Superior temporal gyrus (tissue), 1 donor: ENCODE measurements at regions not wholly inside any gene's neighbourhood (a gene's known extent, or its start where the extent isn't known, plus 50 kb on each side); places are given as distances from the start of the nearest gene placed in this dataset.

ENCODE experiments used
- DNase-seq: peaks from one replicate; pipeline ENCODE4 v3.0.0-alpha.2; 2016; ENCODE audit errors: extremely low spot score

- no peak for DNase-seq
Observed at GRCh38 chr4:59238212-59238611, 1961.9 kb upstream of the ADGRL3 start.

- no peak for DNase-seq
Observed at GRCh38 chr4:59240011-59240410, 1960.1 kb upstream of the ADGRL3 start.

DNA sequence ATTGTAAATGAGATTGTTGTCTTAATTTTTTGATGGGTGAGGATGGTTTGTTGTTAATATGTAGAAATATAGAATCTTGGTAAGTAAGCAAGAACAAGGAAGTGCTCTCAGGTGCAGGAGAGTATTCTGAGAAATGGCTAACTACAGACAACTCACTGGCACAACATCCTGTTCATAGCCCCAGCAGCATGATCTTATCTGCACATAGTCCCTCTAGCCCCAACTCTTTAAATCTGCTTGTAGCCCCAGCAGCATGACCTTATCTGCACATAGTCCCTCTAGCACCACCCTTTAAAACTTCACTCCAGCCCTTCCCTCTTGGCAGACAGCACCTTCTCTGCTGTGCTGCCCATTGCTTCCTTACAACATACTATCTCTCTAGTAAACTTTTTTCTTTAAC lies 1957.1 kb upstream of the ADGRL3 start:
- no peak for DNase-seq

- DNase-seq: peak; percentile 74
Observed at GRCh38 chr4:59247032-59247431, 1953.1 kb upstream of the ADGRL3 start.

DNA sequence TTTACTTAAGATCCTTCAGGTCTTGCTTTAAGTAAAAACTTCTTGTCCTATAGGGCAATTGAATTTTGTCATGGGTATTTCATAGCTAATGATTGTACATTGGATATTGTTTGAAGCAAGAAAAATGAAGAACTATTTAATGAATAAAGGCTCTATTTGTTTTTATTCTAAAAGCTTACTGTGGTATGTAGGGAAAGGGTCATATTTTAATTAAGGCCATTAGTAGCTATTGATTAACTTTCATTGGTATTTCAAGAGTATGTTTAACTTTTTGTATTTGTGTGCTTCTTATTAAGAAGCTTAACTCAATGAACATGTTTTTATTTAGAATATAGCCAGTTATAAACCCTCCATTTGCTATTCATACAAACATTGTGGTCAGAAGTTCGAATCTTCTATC lies 1951.8 kb upstream of the ADGRL3 start:
- DNase-seq: no peak

- no peak for DNase-seq
Observed at GRCh38 chr4:59249110-59249509, 1951.0 kb upstream of the ADGRL3 start.

GRCh38 chr4:59258002-59258401 lies 1942.1 kb upstream of the ADGRL3 start:
- no peak for DNase-seq

DNA sequence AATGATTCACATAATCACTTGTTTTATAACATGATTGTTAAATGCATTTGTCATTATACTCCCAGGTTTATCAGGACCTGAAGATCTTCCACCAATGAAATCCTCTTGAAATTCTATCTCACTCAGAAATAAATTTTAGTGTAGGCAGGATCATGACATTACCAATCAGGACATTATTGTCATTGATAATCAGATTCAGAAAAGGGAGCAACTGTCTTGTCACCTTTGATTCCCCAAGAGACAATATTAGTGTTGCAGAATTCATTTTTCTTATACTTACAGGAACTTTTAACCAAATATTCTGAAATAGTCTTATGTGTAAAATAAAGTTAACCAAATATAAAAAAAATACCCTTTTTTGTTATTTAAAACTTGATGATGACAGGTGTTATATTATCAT lies 1892.5 kb upstream of the ADGRL3 start:
- DNase-seq: no peak

- DNase-seq: no peak
Observed at GRCh38 chr4:59314637-59315036, 1885.5 kb upstream of the ADGRL3 start.

DNA sequence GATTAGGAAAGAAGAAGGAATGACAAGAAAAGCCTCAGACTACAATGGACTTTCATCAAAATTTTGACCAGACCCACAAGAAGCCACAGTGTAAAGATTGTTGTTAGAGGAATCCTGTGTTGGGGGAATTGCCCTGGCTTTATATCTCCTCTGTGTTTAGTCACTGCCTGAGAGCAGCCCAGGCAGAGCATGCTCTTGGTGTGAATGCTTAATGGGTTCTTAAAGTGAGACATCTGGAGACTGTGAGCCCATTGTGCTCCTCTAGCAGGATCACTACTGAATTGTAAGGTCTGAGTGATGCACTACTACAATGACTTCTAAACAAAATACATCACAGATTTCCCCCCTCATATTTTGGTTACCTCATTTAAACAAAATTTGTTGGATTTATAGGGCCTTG lies 1860.5 kb upstream of the ADGRL3 start:
- DNase-seq: peak; percentile 69

GRCh38 chr4:59341506-59341905 lies 1858.6 kb upstream of the ADGRL3 start:
- DNase-seq: no peak

GRCh38 chr4:59348949-59349348 lies 1851.2 kb upstream of the ADGRL3 start:
- DNase-seq: no peak

DNA sequence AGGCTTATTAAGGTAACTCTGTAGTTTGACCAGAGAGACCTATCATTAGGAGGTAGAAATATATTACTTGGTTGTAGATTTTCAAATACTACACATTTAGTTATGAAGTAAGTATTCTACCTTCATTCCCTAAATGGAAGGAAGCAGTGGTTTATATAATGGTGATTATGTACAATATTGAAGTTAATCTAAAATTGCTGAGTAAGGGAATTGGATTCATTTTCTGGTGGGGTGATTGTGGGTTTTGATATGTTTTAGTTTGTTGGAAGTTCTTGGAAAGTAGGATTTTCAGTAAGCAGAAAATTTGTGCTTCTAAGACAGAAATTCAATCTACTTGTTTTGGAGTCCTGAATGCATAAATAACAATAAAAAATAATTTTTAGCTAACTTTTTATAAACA lies 1830.9 kb upstream of the ADGRL3 start:
- no peak for DNase-seq

DNA sequence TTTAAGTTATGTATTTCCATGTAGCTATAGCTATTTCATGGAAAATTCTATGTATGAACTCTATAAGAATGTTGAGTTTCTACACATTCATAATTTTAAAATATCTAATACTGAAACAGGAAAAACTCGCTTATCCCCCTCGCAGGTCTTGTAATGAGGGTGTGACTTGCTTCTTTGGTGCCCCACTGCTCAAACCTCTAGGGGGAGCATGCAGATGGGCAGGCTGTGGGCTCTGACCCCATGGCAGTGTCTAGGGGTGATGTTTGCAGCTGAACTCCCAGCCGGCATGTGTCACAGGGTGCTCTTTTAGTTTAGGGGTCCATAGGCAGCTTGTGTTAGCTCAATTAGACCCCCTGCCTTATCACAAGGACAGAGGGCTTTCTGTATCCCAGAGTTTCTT lies 1825.7 kb upstream of the ADGRL3 start:
- no peak for DNase-seq

DNA sequence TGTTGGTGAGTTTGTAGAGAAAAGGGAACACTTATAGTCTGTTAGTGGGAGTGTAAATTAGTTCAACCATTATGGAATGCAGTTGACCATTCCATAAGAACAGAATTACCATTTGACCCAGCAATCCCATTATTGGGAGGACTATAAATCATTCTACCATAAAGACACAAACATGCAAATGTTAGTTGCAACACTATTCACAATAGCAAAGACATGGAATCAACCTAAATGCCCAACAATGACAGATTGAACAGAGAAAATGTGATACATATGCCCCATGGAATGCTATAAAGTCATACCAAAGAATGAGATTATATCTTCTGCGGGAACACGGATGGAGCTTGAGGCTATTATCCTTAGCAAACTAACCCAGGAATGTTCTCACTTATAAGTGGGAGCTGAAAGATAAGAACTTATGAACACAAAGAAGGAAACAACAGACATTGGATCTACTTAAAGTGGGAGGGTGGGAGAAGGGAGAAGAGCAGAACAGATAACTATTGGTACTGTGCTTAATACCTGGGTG lies 1819.2 kb upstream of the ADGRL3 start:
- no peak for DNase-seq

GRCh38 chr4:59381591-59381990 lies 1818.5 kb upstream of the ADGRL3 start:
- DNase-seq: no peak

GRCh38 chr4:59387759-59388758 lies 1812.1 kb upstream of the ADGRL3 start:
- no peak for DNase-seq

DNA sequence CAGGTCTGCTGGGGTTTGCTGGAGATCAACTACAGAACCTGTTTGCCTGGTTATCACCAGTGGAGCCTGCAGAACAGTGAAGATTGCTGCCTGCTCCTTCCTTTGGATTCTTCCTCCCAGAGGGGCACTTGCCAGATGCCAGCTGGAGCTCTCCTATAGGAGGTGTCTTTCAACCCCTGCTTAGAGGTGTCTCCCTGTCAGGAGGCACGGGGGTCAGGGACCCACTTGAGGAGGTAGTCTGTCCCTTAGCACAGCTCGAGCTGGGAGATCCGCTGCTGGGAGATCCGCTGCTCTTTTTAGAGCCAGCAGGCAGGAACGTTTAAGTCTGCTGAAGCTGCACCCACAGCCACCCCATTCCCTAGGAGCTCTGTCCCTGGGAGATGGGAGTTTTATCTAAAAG lies 1806.3 kb upstream of the ADGRL3 start:
- DNase-seq: no peak

- DNase-seq: no peak
Observed at GRCh38 chr4:59400334-59400733, 1799.8 kb upstream of the ADGRL3 start.

- no peak for DNase-seq
Observed at GRCh38 chr4:59409647-59410046, 1790.5 kb upstream of the ADGRL3 start.

GRCh38 chr4:59412739-59413138 lies 1787.4 kb upstream of the ADGRL3 start:
- no peak for DNase-seq

DNA sequence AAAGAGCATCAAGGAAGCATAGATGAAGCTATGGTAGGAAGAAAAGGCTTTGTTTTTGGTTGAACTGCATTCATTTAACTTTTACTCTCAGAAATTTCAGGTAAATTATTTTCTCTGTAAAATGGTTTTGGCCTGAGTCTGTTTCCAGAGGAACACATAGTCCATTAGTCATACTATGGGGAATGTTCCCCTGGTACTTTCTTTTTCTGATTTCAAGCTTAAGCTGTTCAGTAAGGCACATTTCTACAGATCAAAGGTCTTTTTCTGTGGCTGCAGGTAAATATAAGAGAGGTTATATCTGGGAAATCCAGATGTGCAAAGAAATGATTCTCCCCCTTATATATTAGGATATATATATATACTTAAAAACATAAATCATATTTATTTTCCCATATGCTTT lies 1744.4 kb upstream of the ADGRL3 start:
- DNase-seq: no peak

DNA sequence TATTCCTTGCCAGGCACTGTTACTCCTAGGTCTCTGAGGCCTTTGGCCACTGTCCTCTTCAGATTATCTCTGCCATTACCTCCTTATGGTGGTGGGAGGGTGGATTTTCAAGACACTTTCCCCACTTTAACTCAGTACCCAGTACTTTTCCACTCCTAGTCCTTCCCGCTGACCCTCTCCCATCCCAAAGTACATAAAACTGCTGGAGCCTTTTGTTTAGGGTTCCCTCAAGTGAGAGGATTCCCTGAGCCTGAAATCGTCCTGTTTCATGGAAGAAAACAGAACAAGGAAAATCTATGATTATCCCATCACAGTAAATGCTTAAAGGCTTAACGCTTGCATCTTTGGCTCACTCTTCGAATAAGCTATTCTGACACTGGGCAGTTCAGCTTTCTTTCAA lies 1742.5 kb upstream of the ADGRL3 start:
- DNase-seq: no peak
